ENCODE measurements at regions not wholly inside any gene's neighbourhood (a gene's known extent, or its start where the extent isn't known, plus 50 kb on each side); places are given as distances from the start of the nearest gene placed in this dataset.

DNA sequence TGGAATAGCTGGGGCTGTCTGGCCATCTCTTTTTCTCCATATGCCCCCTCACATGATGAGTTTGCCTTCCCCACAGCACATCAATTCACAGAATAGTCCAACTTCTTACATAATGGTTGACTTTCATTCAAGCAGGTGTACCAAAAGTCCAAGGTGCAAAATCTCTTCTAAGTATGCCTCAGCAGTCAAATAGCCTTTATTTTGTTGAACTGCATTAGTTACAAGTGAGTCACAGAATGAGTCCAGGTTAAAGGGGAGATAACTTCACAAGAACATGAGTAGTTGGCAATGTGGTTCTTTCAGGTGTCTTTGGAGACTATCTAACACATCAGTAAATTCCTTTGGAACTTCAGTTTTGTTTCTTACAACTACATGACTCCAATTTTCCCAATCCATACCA lies 672.5 kb downstream of the PRELID2 start (continued):
- no peak for TF ChIP-seq ZNF140 (CRISPR knock-in tag; IDR thresholded peaks at IDR 0.05)

DNA sequence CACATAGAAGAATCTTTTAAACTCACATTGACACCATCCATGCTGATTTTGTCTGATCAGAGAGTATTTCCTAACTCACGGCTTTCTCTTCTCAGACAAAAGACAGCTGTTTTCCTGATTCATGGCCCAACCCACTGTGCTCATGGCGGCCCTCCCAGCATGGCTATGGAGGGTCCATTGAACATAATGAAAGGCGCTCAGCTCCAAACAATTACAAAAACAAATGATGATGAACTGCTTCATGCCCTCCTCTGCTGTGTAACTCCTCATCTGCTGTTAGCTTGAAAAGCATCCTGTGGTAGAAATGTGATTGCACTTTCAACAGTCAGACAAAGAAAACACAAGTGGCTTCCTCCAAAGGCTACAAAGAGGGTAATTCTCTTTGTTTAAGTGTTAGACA lies 673.8 kb downstream of the PRELID2 start:
- DNase-seq (ENCODE audit: extremely low read depth in 1 of 4, low spot score in 3 of 4) (no peak), ATAC-seq (no peak), FAIRE-seq (no peak)
- no TSS peak for BruUV-seq (replicated peaks)
- Histone ChIP-seq H3K27ac (ENCODE audit: extremely low read depth, low read depth, low read length) (no peak overlapping the region), H3K9me1 (ENCODE audit: control insufficient read depth, insufficient read depth, low read length) (no peaks in the 10 kb centered on the region), H3K27me3 (ENCODE audit: control insufficient read depth in 2 of 2, insufficient read depth in 2 of 2, low read length in 2 of 2) (no peaks in the 10 kb centered on the region), H3K4me1 (replicated peaks in 1 of 2; ENCODE audit: control insufficient read depth in 2 of 2, insufficient read depth in 2 of 2, low read length in 2 of 2) (no peaks in the 10 kb centered on the region), H3K79me2 (ENCODE audit: control insufficient read depth, insufficient read depth, low read length) (no peaks in the 10 kb centered on the region), H3K9me3 (replicated peaks; ENCODE audit: control insufficient read depth, insufficient read depth, low read depth, low read length) (no peaks in the 10 kb centered on the region; the same call in 1 of the 2 replicates), H3K9ac (ENCODE audit: insufficient read depth in 1 of 2, low read depth in 2 of 2, low read length in 2 of 2) (no peak overlapping the region), H3K4me2 (ENCODE audit: insufficient read depth, low read length) (no peak overlapping the region), H3K36me3 (ENCODE audit: control insufficient read depth, insufficient read depth, low read length) (no peaks in the 10 kb centered on the region), H4K20me1 (replicated peaks; ENCODE audit: control insufficient read depth, insufficient read depth, low read length) (no peaks in the 10 kb centered on the region), H3K4me3 (no peak overlapping the region), H2AFZ (ENCODE audit: low read depth, low read length) (no peak overlapping the region)
- TF ChIP-seq SRSF3 (IDR thresholded peaks at IDR 0.05; ENCODE audit: insufficient read depth, low read length) (no peak), RCOR1 (IDR thresholded peaks at IDR 0.05; ENCODE audit: borderline replicate concordance in 1 of 2, low read depth in 2 of 2, low read length in 2 of 2) (no peak), LCOR (CRISPR knock-in tag; IDR thresholded peaks at IDR 0.05) (no peak), CAMTA2 (CRISPR knock-in tag; conservative IDR thresholded peaks at IDR 0.05) (no peak), IRF9 (tag; IDR thresholded peaks at IDR 0.05) (no peak), REST (IDR thresholded peaks at IDR 0.05; ENCODE audit: borderline replicate concordance) (no peak), REST (CRISPR knock-in tag; IDR thresholded peaks at IDR 0.05; ENCODE audit: low read depth) (no peak), CREM (IDR thresholded peaks at IDR 0.05; ENCODE audit: low read depth) (no peak)
- TF ChIP-seq, protein P1, sequence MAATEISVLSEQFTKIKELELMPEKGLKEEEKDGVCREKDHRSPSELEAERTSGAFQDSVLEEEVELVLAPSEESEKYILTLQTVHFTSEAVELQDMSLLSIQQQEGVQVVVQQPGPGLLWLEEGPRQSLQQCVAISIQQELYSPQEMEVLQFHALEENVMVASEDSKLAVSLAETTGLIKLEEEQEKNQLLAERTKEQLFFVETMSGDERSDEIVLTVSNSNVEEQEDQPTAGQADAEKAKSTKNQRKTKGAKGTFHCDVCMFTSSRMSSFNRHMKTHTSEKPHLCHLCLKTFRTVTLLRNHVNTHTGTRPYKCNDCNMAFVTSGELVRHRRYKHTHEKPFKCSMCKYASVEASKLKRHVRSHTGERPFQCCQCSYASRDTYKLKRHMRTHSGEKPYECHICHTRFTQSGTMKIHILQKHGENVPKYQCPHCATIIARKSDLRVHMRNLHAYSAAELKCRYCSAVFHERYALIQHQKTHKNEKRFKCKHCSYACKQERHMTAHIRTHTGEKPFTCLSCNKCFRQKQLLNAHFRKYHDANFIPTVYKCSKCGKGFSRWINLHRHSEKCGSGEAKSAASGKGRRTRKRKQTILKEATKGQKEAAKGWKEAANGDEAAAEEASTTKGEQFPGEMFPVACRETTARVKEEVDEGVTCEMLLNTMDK (IDR thresholded peaks at IDR 0.05; ENCODE audit: borderline replicate concordance, insufficient read depth, low read depth, low read length, poor library complexity, severe bottlenecking), result no peak
- in situ Hi-C loops (cut with MboI) (no loop called here), intact Hi-C loops (cut with micrococcal nuclease) (no loop called here)
- ChIA-PET CTCF (ENCODE audit: low intra/inter-chr PET ratio) (no interaction called here), POLR2A (no interaction called here)
- WGBS (ENCODE audit: insufficient coverage, low coverage, missing lambda C conversion rate), result 2% methylated on average over 3 of the region's 3 CpGs

Measured in K562 (cell line).